HuH-7.5 (cell line): ENCODE measurements at regions not wholly inside any gene's neighbourhood (a gene's known extent, or its start where the extent isn't known, plus 50 kb on each side); places are given as distances from the start of the nearest gene placed in this dataset.
"Not testable (repeated sequence)": the region's sequence is repeated elsewhere in the genome, so short reads cannot be mapped to it uniquely, and the experiment has no call there.

Source experiments
- DNase-seq: peaks from one replicate; pipeline ENCODE4 v3.0.0; 2011; ENCODE audit warnings: low spot score

GRCh38 chr17:22044706-22045246, 352.5 kb downstream of the KCNJ18 start:
- not testable (repeated sequence) for DNase-seq

GRCh38 chr17:22047521-22047920, 355.2 kb downstream of the KCNJ18 start:
- DNase-seq, result not testable (repeated sequence)

GRCh38 chr17:22048226-22048625, 355.9 kb downstream of the KCNJ18 start:
- not testable (repeated sequence) for DNase-seq

GRCh38 chr17:22050766-22051165, 358.4 kb downstream of the KCNJ18 start:
- not testable (repeated sequence) for DNase-seq

- not testable (repeated sequence) for DNase-seq
These were observed 360.4 kb downstream of the KCNJ18 start for GRCh38 chr17:22052715-22053114.

- DNase-seq, result not testable (repeated sequence)
These were observed 364.2 kb downstream of the KCNJ18 start for GRCh38 chr17:22056566-22056965.

GRCh38 chr17:22075918-22076317, 383.6 kb downstream of the KCNJ18 start:
- not testable (repeated sequence) for DNase-seq

- not testable (repeated sequence) for DNase-seq
These were observed 396.3 kb downstream of the KCNJ18 start for GRCh38 chr17:22088589-22088988.

GRCh38 chr17:22090263-22090935, 398.1 kb downstream of the KCNJ18 start:
- no peak for DNase-seq

GRCh38 chr17:22091041-22091679, 398.8 kb downstream of the KCNJ18 start:
- not testable (repeated sequence) for DNase-seq

- DNase-seq, result not testable (repeated sequence)
These were observed 399.5 kb downstream of the KCNJ18 start for GRCh38 chr17:22091840-22092239.

- DNase-seq, result not testable (repeated sequence)
These were observed 403.1 kb downstream of the KCNJ18 start for GRCh38 chr17:22095414-22095813.

GRCh38 chr17:22099633-22100032, 407.3 kb downstream of the KCNJ18 start:
- DNase-seq, result not testable (repeated sequence)

- DNase-seq, result no peak
These were observed 409.9 kb downstream of the KCNJ18 start for GRCh38 chr17:22102177-22102576.

GRCh38 chr17:22116720-22117119, 424.4 kb downstream of the KCNJ18 start:
- DNase-seq, result not testable (repeated sequence)

GRCh38 chr17:22117401-22117800, 425.1 kb downstream of the KCNJ18 start:
- DNase-seq, result not testable (repeated sequence)

GRCh38 chr17:22119016-22119415, 426.7 kb downstream of the KCNJ18 start:
- not testable (repeated sequence) for DNase-seq

- DNase-seq, result not testable (repeated sequence)
These were observed 427.4 kb downstream of the KCNJ18 start for GRCh38 chr17:22119751-22120150.

GRCh38 chr17:22123536-22124281, 431.4 kb downstream of the KCNJ18 start:
- DNase-seq, result no peak

GRCh38 chr17:22128171-22128570, 435.8 kb downstream of the KCNJ18 start:
- no peak for DNase-seq

GRCh38 chr17:22128723-22129122, 436.4 kb downstream of the KCNJ18 start:
- no peak for DNase-seq

GRCh38 chr17:22129920-22130319, 437.6 kb downstream of the KCNJ18 start:
- DNase-seq, result not testable (repeated sequence)
